GM23338 (cell line): ENCODE measurements at regions not wholly inside any gene's neighbourhood (a gene's known extent, or its start where the extent isn't known, plus 50 kb on each side); places are given as distances from the start of the nearest gene placed in this dataset.
A peak's percentile ranks its signal among the peaks of the same experiment; 100 is the strongest.

Source experiments
- ATAC-seq: fragments of 200-7000 bp; cut with Tn5 transposase; 3 replicates; pipeline ENCODE4 v1.9.1; 2020
- DNase-seq: peaks from one replicate; pipeline ENCODE4 v3.0.0-alpha.2; 2015; ENCODE audit warnings: low spot score
- H2AFZ ChIP-seq: fragments of 200-600 bp; sonication (generic); 2 replicates; pipeline ENCODE4 v1.8.0; 2016; ENCODE audit warnings: antibody characterized with exemption, mild to moderate bottlenecking, moderate library complexity
- H3F3A ChIP-seq: fragments of 200-600 bp; sonication (generic); replicated peaks from 2 replicates; pipeline ENCODE4 v1.8.0; 2017; ENCODE audit warnings: antibody characterized with exemption, mixed run types, low read depth
- H3K27ac ChIP-seq: fragments of 200-600 bp; sonication (generic); 2 replicates; pipeline ENCODE4 v1.6.1; 2016; ENCODE audit warnings: low read depth
- H3K27me3 ChIP-seq: fragments of 200-600 bp; sonication (generic); 2 replicates; pipeline ENCODE4 v1.8.0; 2016; ENCODE audit warnings: mild to moderate bottlenecking, mixed run types, moderate library complexity; ENCODE audit not compliant: insufficient read depth
- H3K36me3 ChIP-seq: fragments of 200-600 bp; sonication (generic); 2 replicates; pipeline ENCODE4 v1.8.0; 2016; ENCODE audit warnings: mild to moderate bottlenecking; ENCODE audit not compliant: insufficient read depth
- H3K4me1 ChIP-seq: fragments of 200-600 bp; sonication (generic); 2 replicates; pipeline ENCODE4 v1.8.0; 2016; ENCODE audit warnings: mild to moderate bottlenecking, moderate library complexity; ENCODE audit not compliant: insufficient read depth
- H3K4me2 ChIP-seq: fragments of 200-600 bp; sonication (generic); 2 replicates; pipeline ENCODE4 v1.7.1; 2017; ENCODE audit warnings: mixed run types
- H3K4me3 ChIP-seq: fragments of 200-600 bp; sonication (generic); 2 replicates; pipeline ENCODE4 v1.6.1; 2016; ENCODE audit warnings: mixed run types
- H3K79me2 ChIP-seq: fragments of 200-600 bp; sonication (generic); replicated peaks from 2 replicates; pipeline ENCODE4 v1.8.0; 2017; ENCODE audit warnings: mild to moderate bottlenecking; ENCODE audit not compliant: insufficient read depth
- H3K9me2 ChIP-seq: fragments of 200-600 bp; sonication (generic); 2 replicates; pipeline ENCODE4 v1.8.0; 2017; ENCODE audit not compliant: insufficient read depth
- H4K20me1 ChIP-seq: fragments of 200-600 bp; sonication (generic); replicated peaks from 2 replicates; pipeline ENCODE4 v1.8.0; 2017; ENCODE audit warnings: mild to moderate bottlenecking; ENCODE audit not compliant: insufficient read depth
- H3K27ac Mint-ChIP-seq: 2 replicates; pipeline ENCODE4 v1.8.0; 2020; ENCODE audit warnings: inconsistent platforms, mild to moderate bottlenecking, moderate library complexity, mixed read lengths
- H3K27me3 Mint-ChIP-seq: 3 replicates; pipeline ENCODE4 v1.8.0; 2022; ENCODE audit warnings: low read depth, mild to moderate bottlenecking, moderate library complexity, mixed read lengths, inconsistent platforms; ENCODE audit not compliant: insufficient read depth, poor library complexity
- H3K36me3 Mint-ChIP-seq: 3 replicates; pipeline ENCODE4 v1.8.0; 2021; ENCODE audit warnings: low read depth, mild to moderate bottlenecking, inconsistent platforms, moderate library complexity, mixed read lengths
- H3K4me1 Mint-ChIP-seq: 3 replicates; pipeline ENCODE4 v1.8.0; 2020; ENCODE audit warnings: mild to moderate bottlenecking, inconsistent platforms, mixed read lengths
- H3K4me3 Mint-ChIP-seq: 3 replicates; pipeline ENCODE4 v1.8.0; 2021; ENCODE audit warnings: moderate library complexity, mild to moderate bottlenecking, inconsistent platforms, mixed read lengths
- H3K9me3 Mint-ChIP-seq: 3 replicates; pipeline ENCODE4 v1.8.0; 2020; ENCODE audit warnings: moderate library complexity, mild to moderate bottlenecking, inconsistent platforms, mixed read lengths
- CREB1 ChIP-seq: fragments of 250-450 bp; sonication (Bioruptor Pico); IDR thresholded peaks from 2 replicates; pipeline ENCODE4 v1.5.0; 2020; ENCODE audit warnings: low read depth, mild to moderate bottlenecking, moderate library complexity
- EZH2 ChIP-seq: fragments of 200-600 bp; sonication (generic); IDR thresholded peaks from one replicate; pipeline ENCODE4 v1.8.0; 2017; ENCODE audit warnings: antibody characterized with exemption, mild to moderate bottlenecking, low read depth; ENCODE audit not compliant: unreplicated experiment
- EZH2phosphoT487 ChIP-seq: fragments of 200-600 bp; sonication (generic); IDR thresholded peaks from one replicate; pipeline ENCODE4 v1.8.1; 2018; ENCODE audit warnings: antibody characterized with exemption; ENCODE audit not compliant: unreplicated experiment
- JUNB ChIP-seq: IDR thresholded peaks from one replicate; pipeline ENCODE4 v1.6.1; 2016; ENCODE audit warnings: antibody characterized with exemption; ENCODE audit not compliant: unreplicated experiment
- NANOG ChIP-seq: IDR thresholded peaks from 2 replicates; pipeline ENCODE4 v1.6.1; 2016; ENCODE audit warnings: antibody characterized with exemption, borderline replicate concordance
- POLR2AphosphoS5 ChIP-seq: IDR thresholded peaks from 2 replicates; pipeline ENCODE4 v1.6.1; 2016; ENCODE audit warnings: antibody characterized with exemption, low read depth
- STAT1 ChIP-seq: IDR thresholded peaks from one replicate; pipeline ENCODE4 v1.6.1; 2016; ENCODE audit warnings: antibody characterized with exemption; ENCODE audit not compliant: unreplicated experiment
- ZNF114 ChIP-seq: fragments of 250-450 bp; sonication (Bioruptor Pico); IDR thresholded peaks from 2 replicates; pipeline ENCODE4 v1.5.0; 2020; ENCODE audit warnings: mild to moderate bottlenecking, moderate library complexity
- ZNF331 ChIP-seq: fragments of 250-450 bp; sonication (Bioruptor Pico); IDR thresholded peaks from 2 replicates; pipeline ENCODE4 v1.5.0; 2020; ENCODE audit warnings: low read depth, mild to moderate bottlenecking, moderate library complexity
- TF ChIP-seq, protein P1 (sequence below): fragments of 250-450 bp; sonication (Bioruptor Pico); IDR thresholded peaks from 2 replicates; pipeline ENCODE4 v1.5.0; 2020; ENCODE audit warnings: mild to moderate bottlenecking, moderate library complexity
- TF ChIP-seq, protein P2 (sequence below): IDR thresholded peaks from one replicate; pipeline ENCODE4 v1.6.1; 2018; ENCODE audit warnings: antibody characterized with exemption; ENCODE audit not compliant: unreplicated experiment
- TF ChIP-seq, protein P3 (sequence below): IDR thresholded peaks from 2 replicates; pipeline ENCODE4 v1.6.1; 2016; ENCODE audit warnings: antibody characterized with exemption
- TF ChIP-seq, protein P4 (sequence below), 2 experiments: fragments of 200-600 bp in 1 of 2; sonication (generic) in 1 of 2; conservative IDR thresholded peaks; 2 replicates each; pipeline versions ENCODE4 v1.5.1 to v1.6.1; 2016 to 2017; ENCODE audit warnings: antibody characterized with exemption in 2 of 2, low read depth in 2 of 2, mild to moderate bottlenecking in 2 of 2, moderate library complexity in 1 of 2

DNA sequence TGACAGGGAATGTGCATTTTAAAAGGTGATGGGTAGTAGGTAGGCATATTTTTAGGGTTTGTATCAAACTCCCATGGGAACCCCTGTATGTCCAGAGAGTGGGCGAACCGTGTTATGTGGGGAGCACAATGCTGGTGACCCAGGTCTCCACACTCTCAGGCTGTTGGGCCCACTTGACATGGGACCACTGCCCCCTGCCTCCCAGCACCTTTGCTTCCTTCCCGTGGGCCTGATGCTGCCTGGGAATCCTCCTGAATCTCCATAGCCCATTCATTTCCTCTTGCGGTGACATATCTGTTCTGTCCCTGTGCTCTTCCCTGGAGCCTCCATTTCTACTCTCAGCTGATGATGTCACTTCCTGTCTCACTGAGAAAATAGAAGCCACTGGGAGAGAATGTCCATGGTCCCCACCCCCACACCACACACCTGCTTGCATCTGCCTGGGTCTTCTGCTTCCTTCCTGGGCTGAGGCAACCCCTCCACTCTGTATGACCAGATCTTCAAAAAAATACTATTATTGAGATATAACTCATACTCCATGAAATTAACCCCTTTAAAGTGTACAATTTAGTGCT lies 55.8 kb upstream of the THY1 start:
- peaks cover 28% of the 10 kb centered on the region for H3K27me3 Mint-ChIP-seq
- Histone ChIP-seq H2AFZ (no peak overlapping the region), H3K27me3 (no peaks in the 10 kb centered on the region), H3K79me2 (no peaks in the 10 kb centered on the region), H3K4me1 (no peaks in the 10 kb centered on the region; the same call in 1 of the 2 replicates), H3K36me3 (no peaks in the 10 kb centered on the region), H4K20me1 (no peaks in the 10 kb centered on the region), H3K4me3 (no peak overlapping the region), H3K9me2 (no peaks in the 10 kb centered on the region), H3K27ac (no peak overlapping the region), H3F3A (no peaks in the 10 kb centered on the region), H3K4me2 (no peak overlapping the region)
- H3K36me3 Mint-ChIP-seq = no peaks in the 10 kb centered on the region
- DNase-seq = peak; percentile 37
- no peak for ATAC-seq
- TF ChIP-seq POLR2AphosphoS5 = no peak
- TF ChIP-seq, protein P1, sequence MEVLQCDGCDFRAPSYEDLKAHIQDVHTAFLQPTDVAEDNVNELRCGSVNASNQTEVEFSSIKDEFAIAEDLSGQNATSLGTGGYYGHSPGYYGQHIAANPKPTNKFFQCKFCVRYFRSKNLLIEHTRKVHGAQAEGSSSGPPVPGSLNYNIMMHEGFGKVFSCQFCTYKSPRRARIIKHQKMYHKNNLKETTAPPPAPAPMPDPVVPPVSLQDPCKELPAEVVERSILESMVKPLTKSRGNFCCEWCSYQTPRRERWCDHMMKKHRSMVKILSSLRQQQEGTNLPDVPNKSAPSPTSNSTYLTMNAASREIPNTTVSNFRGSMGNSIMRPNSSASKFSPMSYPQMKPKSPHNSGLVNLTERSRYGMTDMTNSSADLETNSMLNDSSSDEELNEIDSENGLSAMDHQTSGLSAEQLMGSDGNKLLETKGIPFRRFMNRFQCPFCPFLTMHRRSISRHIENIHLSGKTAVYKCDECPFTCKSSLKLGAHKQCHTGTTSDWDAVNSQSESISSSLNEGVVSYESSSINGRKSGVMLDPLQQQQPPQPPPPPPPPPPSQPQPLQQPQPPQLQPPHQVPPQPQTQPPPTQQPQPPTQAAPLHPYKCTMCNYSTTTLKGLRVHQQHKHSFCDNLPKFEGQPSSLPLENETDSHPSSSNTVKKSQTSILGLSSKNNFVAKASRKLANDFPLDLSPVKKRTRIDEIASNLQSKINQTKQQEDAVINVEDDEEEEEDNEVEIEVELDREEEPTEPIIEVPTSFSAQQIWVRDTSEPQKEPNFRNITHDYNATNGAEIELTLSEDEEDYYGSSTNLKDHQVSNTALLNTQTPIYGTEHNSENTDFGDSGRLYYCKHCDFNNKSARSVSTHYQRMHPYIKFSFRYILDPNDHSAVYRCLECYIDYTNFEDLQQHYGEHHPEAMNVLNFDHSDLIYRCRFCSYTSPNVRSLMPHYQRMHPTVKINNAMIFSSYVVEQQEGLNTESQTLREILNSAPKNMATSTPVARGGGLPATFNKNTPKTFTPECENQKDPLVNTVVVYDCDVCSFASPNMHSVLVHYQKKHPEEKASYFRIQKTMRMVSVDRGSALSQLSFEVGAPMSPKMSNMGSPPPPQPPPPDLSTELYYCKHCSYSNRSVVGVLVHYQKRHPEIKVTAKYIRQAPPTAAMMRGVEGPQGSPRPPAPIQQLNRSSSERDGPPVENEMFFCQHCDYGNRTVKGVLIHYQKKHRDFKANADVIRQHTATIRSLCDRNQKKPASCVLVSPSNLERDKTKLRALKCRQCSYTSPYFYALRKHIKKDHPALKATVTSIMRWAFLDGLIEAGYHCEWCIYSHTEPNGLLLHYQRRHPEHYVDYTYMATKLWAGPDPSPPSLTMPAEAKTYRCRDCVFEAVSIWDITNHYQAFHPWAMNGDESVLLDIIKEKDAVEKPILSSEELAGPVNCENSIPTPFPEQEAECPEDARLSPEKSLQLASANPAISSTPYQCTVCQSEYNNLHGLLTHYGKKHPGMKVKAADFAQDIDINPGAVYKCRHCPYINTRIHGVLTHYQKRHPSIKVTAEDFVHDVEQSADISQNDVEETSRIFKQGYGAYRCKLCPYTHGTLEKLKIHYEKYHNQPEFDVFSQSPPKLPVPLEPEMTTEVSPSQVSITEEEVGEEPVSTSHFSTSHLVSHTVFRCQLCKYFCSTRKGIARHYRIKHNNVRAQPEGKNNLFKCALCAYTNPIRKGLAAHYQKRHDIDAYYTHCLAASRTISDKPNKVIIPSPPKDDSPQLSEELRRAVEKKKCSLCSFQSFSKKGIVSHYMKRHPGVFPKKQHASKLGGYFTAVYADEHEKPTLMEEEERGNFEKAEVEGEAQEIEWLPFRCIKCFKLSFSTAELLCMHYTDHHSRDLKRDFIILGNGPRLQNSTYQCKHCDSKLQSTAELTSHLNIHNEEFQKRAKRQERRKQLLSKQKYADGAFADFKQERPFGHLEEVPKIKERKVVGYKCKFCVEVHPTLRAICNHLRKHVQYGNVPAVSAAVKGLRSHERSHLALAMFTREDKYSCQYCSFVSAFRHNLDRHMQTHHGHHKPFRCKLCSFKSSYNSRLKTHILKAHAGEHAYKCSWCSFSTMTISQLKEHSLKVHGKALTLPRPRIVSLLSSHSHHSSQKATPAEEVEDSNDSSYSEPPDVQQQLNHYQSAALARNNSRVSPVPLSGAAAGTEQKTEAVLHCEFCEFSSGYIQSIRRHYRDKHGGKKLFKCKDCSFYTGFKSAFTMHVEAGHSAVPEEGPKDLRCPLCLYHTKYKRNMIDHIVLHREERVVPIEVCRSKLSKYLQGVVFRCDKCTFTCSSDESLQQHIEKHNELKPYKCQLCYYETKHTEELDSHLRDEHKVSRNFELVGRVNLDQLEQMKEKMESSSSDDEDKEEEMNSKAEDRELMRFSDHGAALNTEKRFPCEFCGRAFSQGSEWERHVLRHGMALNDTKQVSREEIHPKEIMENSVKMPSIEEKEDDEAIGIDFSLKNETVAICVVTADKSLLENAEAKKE (CRISPR knock-in tag) = no peak
- TF ChIP-seq JUNB = no peak
- TF ChIP-seq, protein P2, sequence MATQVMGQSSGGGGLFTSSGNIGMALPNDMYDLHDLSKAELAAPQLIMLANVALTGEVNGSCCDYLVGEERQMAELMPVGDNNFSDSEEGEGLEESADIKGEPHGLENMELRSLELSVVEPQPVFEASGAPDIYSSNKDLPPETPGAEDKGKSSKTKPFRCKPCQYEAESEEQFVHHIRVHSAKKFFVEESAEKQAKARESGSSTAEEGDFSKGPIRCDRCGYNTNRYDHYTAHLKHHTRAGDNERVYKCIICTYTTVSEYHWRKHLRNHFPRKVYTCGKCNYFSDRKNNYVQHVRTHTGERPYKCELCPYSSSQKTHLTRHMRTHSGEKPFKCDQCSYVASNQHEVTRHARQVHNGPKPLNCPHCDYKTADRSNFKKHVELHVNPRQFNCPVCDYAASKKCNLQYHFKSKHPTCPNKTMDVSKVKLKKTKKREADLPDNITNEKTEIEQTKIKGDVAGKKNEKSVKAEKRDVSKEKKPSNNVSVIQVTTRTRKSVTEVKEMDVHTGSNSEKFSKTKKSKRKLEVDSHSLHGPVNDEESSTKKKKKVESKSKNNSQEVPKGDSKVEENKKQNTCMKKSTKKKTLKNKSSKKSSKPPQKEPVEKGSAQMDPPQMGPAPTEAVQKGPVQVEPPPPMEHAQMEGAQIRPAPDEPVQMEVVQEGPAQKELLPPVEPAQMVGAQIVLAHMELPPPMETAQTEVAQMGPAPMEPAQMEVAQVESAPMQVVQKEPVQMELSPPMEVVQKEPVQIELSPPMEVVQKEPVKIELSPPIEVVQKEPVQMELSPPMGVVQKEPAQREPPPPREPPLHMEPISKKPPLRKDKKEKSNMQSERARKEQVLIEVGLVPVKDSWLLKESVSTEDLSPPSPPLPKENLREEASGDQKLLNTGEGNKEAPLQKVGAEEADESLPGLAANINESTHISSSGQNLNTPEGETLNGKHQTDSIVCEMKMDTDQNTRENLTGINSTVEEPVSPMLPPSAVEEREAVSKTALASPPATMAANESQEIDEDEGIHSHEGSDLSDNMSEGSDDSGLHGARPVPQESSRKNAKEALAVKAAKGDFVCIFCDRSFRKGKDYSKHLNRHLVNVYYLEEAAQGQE = no peak
- no peak for TF ChIP-seq ZNF331 (CRISPR knock-in tag)
- TF ChIP-seq, protein P3, sequence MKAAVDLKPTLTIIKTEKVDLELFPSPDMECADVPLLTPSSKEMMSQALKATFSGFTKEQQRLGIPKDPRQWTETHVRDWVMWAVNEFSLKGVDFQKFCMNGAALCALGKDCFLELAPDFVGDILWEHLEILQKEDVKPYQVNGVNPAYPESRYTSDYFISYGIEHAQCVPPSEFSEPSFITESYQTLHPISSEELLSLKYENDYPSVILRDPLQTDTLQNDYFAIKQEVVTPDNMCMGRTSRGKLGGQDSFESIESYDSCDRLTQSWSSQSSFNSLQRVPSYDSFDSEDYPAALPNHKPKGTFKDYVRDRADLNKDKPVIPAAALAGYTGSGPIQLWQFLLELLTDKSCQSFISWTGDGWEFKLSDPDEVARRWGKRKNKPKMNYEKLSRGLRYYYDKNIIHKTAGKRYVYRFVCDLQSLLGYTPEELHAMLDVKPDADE = no peak
- no peak for TF ChIP-seq NANOG
- no peak for TF ChIP-seq CREB1
- TF ChIP-seq, protein P4, sequence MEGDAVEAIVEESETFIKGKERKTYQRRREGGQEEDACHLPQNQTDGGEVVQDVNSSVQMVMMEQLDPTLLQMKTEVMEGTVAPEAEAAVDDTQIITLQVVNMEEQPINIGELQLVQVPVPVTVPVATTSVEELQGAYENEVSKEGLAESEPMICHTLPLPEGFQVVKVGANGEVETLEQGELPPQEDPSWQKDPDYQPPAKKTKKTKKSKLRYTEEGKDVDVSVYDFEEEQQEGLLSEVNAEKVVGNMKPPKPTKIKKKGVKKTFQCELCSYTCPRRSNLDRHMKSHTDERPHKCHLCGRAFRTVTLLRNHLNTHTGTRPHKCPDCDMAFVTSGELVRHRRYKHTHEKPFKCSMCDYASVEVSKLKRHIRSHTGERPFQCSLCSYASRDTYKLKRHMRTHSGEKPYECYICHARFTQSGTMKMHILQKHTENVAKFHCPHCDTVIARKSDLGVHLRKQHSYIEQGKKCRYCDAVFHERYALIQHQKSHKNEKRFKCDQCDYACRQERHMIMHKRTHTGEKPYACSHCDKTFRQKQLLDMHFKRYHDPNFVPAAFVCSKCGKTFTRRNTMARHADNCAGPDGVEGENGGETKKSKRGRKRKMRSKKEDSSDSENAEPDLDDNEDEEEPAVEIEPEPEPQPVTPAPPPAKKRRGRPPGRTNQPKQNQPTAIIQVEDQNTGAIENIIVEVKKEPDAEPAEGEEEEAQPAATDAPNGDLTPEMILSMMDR (conservative IDR thresholded peaks at IDR 0.05; ENCODE audit: low read depth in 2 of 2) = no peak
- TF ChIP-seq EZH2phosphoT487 = no peak
- no peak for TF ChIP-seq EZH2
- no peak for TF ChIP-seq STAT1
- TF ChIP-seq ZNF114 (CRISPR knock-in tag) = no peak
- H3K4me3 Mint-ChIP-seq = no peak overlapping the region
- no peaks in the 10 kb centered on the region for H3K9me3 Mint-ChIP-seq
- peaks cover 23% of the 10 kb centered on the region for H3K4me1 Mint-ChIP-seq
- no peak overlapping the region for H3K27ac Mint-ChIP-seq
